ENCODE measurements at regions not wholly inside any gene's neighbourhood (a gene's known extent, or its start where the extent isn't known, plus 50 kb on each side); places are given as distances from the start of the nearest gene placed in this dataset.

DNA sequence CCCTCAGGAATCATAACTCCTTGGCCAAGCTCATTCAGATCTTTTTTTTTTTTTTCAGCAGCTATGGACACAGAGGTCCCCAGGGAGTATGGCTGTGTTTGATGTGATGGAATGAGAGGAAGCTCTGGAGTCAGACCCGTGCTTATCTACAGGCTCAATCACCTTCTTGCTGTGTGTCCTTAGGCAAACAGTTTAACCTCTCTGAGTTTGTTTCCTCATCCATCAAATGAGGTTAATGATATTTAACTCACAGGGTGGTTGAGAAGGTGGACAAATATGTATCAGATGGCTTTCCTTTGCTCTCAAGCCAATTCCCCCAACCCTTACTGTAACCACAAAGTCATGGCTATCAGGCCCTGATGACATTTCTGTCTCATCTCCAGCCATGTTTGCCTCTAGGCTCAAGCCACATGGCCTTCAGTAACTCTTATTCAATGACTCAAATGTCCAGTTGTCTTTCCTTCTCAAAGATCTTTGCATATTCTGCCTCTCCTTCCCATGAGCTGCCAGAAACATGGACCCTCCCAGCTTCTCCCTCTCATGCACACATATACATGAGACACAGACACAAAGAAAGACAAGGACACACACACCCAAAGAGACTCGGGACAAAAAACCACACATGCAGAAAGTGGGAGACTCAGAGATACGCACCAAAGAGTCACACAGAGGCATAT, 303.5 kb upstream of the KAZN start:
- TF ChIP-seq NFE2L1 (CRISPR knock-in tag; IDR thresholded peaks at IDR 0.05; ENCODE audit: borderline replicate concordance) (no peak), RARA (CRISPR knock-in tag; IDR thresholded peaks at IDR 0.05) (no peak), POLR2AphosphoS5 (IDR thresholded peaks at IDR 0.05; ENCODE audit: low read depth, low read length) (no peak), RCOR2 (CRISPR knock-in tag; IDR thresholded peaks at IDR 0.05) (no peak), MED8 (CRISPR knock-in tag; IDR thresholded peaks at IDR 0.05; ENCODE audit: insufficient replicate concordance) (no peak), CTCF (CRISPR knock-in tag; IDR thresholded peaks at IDR 0.05) (no peak), SP1 (IDR thresholded peaks at IDR 0.05) (no peak), SP1 (CRISPR knock-in tag; IDR thresholded peaks at IDR 0.05) (no peak), ZFP41 (CRISPR knock-in tag; IDR thresholded peaks at IDR 0.05; ENCODE audit: borderline replicate concordance) (no peak), MAX (IDR thresholded peaks at IDR 0.05) (no peak), MAFK (conservative IDR thresholded peaks at IDR 0.05 in 1 of 2, IDR thresholded peaks at IDR 0.05 in 1 of 2; ENCODE audit: low read length in 2 of 2) (no peak)
- TF ChIP-seq, protein P1, sequence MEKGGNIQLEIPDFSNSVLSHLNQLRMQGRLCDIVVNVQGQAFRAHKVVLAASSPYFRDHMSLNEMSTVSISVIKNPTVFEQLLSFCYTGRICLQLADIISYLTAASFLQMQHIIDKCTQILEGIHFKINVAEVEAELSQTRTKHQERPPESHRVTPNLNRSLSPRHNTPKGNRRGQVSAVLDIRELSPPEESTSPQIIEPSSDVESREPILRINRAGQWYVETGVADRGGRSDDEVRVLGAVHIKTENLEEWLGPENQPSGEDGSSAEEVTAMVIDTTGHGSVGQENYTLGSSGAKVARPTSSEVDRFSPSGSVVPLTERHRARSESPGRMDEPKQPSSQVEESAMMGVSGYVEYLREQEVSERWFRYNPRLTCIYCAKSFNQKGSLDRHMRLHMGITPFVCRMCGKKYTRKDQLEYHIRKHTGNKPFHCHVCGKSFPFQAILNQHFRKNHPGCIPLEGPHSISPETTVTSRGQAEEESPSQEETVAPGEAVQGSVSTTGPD (CRISPR knock-in tag; IDR thresholded peaks at IDR 0.05), result no peak
- TF ChIP-seq, protein P2, sequence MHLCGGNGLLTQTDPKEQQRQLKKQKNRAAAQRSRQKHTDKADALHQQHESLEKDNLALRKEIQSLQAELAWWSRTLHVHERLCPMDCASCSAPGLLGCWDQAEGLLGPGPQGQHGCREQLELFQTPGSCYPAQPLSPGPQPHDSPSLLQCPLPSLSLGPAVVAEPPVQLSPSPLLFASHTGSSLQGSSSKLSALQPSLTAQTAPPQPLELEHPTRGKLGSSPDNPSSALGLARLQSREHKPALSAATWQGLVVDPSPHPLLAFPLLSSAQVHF (CRISPR knock-in tag; IDR thresholded peaks at IDR 0.05), result no peak
